ENCODE measurements at regions not wholly inside any gene's neighbourhood (a gene's known extent, or its start where the extent isn't known, plus 50 kb on each side); places are given as distances from the start of the nearest gene placed in this dataset.

- H3K4me3 ChIP-seq: no peak overlapping the region
- intact Hi-C loops (cut with DNase I; ENCODE audit: low total_unique reads) (no loop called here), in situ Hi-C loops (cut with MboI; ENCODE audit: low sequenced_read_pairs in 4 of 4) (no loop called here)
- H3K36me3 ChIP-seq: no peaks in the 10 kb centered on the region
- H3K9me3 ChIP-seq: no peaks in the 10 kb centered on the region
- DNase-seq (no peak), ATAC-seq (no peak)
- no peaks in the 10 kb centered on the region for H3K27me3 ChIP-seq
- TF ChIP-seq POLR2A (IDR thresholded peaks at IDR 0.05) (no peak), CTCF (IDR thresholded peaks at IDR 0.05 in 4 of 5, conservative IDR thresholded peaks at IDR 0.05 in 1 of 5) (no peak)
- H3K27ac ChIP-seq: no peak overlapping the region
- H3K4me1 ChIP-seq: no peaks in the 10 kb centered on the region
Measured at GRCh38 chr5:92676215-92677165, 904.5 kb downstream of the NR2F1-AS1 start.

- Histone ChIP-seq H3K4me3 (no peak overlapping the region), H3K27ac (no peak overlapping the region)
- ATAC-seq: no peak
Measured at GRCh38 chr5:92674321-92674720, 906.7 kb downstream of the NR2F1-AS1 start.

GRCh38 chr5:92665506-92665905 lies 915.5 kb downstream of the NR2F1-AS1 start:
- no peak overlapping the region for H3K4me3 ChIP-seq
- TF ChIP-seq CTCF (IDR thresholded peaks at IDR 0.05 in 4 of 5, conservative IDR thresholded peaks at IDR 0.05 in 1 of 5) (no peak), POLR2A (IDR thresholded peaks at IDR 0.05) (no peak)
- no peak overlapping the region for H3K27ac ChIP-seq
- no peak for ATAC-seq
- H3K4me1 ChIP-seq: no peaks in the 10 kb centered on the region
- intact Hi-C loops (cut with DNase I; ENCODE audit: low total_unique reads): no loop called here
- H3K36me3 ChIP-seq: no peaks in the 10 kb centered on the region
- in situ Hi-C loops (cut with MboI; ENCODE audit: low sequenced_read_pairs in 4 of 4): no loop called here
- H3K27me3 ChIP-seq: no peaks in the 10 kb centered on the region
- no peak for DNase-seq
- no peaks in the 10 kb centered on the region for H3K9me3 ChIP-seq

More at GRCh38 chr5:92674321-92674720, 906.7 kb downstream of the NR2F1-AS1 start:
- Histone ChIP-seq H3K27me3 (no peaks in the 10 kb centered on the region), H3K4me1 (no peaks in the 10 kb centered on the region), H3K9me3 (no peaks in the 10 kb centered on the region), H3K36me3 (no peaks in the 10 kb centered on the region)
- intact Hi-C loops (cut with DNase I; ENCODE audit: low total_unique reads): no loop called here
- no peak for DNase-seq
- in situ Hi-C loops (cut with MboI; ENCODE audit: low sequenced_read_pairs in 4 of 4): no loop called here
- no peak for TF ChIP-seq POLR2A (IDR thresholded peaks at IDR 0.05)
- no peak for TF ChIP-seq CTCF (IDR thresholded peaks at IDR 0.05 in 4 of 5, conservative IDR thresholded peaks at IDR 0.05 in 1 of 5)

- ATAC-seq: no peak
- no peaks in the 10 kb centered on the region for H3K36me3 ChIP-seq
Measured at GRCh38 chr5:92662741-92663140, 918.3 kb downstream of the NR2F1-AS1 start.

More at GRCh38 chr5:92662741-92663140, 918.3 kb downstream of the NR2F1-AS1 start:
- intact Hi-C loops (cut with DNase I; ENCODE audit: low total_unique reads): no loop called here
- Histone ChIP-seq H3K4me1 (no peaks in the 10 kb centered on the region), H3K27ac (no peak overlapping the region), H3K9me3 (no peaks in the 10 kb centered on the region), H3K4me3 (no peak overlapping the region), H3K27me3 (no peaks in the 10 kb centered on the region)
- in situ Hi-C loops (cut with MboI; ENCODE audit: low sequenced_read_pairs in 4 of 4): no loop called here
- TF ChIP-seq POLR2A (IDR thresholded peaks at IDR 0.05) (no peak), CTCF (IDR thresholded peaks at IDR 0.05 in 4 of 5, conservative IDR thresholded peaks at IDR 0.05 in 1 of 5) (no peak)
- no peak for DNase-seq
